Naive thymus-derived CD8-positive, alpha-beta T cell (primary cell): ENCODE measurements at regions not wholly inside any gene's neighbourhood (a gene's known extent, or its start where the extent isn't known, plus 50 kb on each side); places are given as distances from the start of the nearest gene placed in this dataset.
A peak's percentile ranks its signal among the peaks of the same experiment; 100 is the strongest.
"Not testable (repeated sequence)": the region's sequence is repeated elsewhere in the genome, so short reads cannot be mapped to it uniquely, and the experiment has no call there.

Experiments
- ATAC-seq, 2 donors: fragments of 150-1000 bp; cut with Tn5 transposase in 1 of 2; sonication (Bioruptor Pico), chemical (Tn5 transposase) in 1 of 2; 1 replicate in 1 of 2; 2 replicates in 1 of 2; pipeline ENCODE4 v1.10.0; 2021; ENCODE audit warnings: mild to moderate bottlenecking in 2 of 2, moderate library complexity in 2 of 2
- POLR2A ChIA-PET: fragments of 350-600 bp; sonication (Branson Sonifier 250); formaldehyde crosslinking; loops from one replicate; lab custom pipeline; 2021; ENCODE audit warnings: antibody characterized with exemption; lab: Charles Lee
- DNase-seq, 10 donors: peaks; one replicate each; pipeline versions ENCODE4 v3.0.0 to v3.0.0-alpha.2; 2020 to 2022
- H3K27ac Mint-ChIP-seq, 10 donors: one replicate each; pipeline ENCODE4 v1.8.0; 2020 to 2022; ENCODE audit warnings: mild to moderate bottlenecking in 10 of 10, mixed read lengths in 10 of 10, moderate library complexity in 4 of 10, inconsistent platforms in 1 of 10
- H3K27me3 Mint-ChIP-seq, 5 donors: one replicate each; pipeline ENCODE4 v1.8.0; 2021 to 2022; ENCODE audit warnings: mixed read lengths in 5 of 5
- H3K36me3 Mint-ChIP-seq, 3 donors: one replicate each; pipeline ENCODE4 v1.8.0; 2020 to 2022; ENCODE audit warnings: mixed read lengths in 3 of 3, mild to moderate bottlenecking in 2 of 3, inconsistent platforms in 1 of 3
- H3K4me1 Mint-ChIP-seq, 4 donors: one replicate each; pipeline ENCODE4 v1.8.0; 2021 to 2022; ENCODE audit warnings: mixed read lengths in 4 of 4
- H3K4me3 Mint-ChIP-seq, 10 donors: one replicate each; pipeline ENCODE4 v1.8.0; 2020 to 2022; ENCODE audit warnings: mild to moderate bottlenecking in 10 of 10, mixed read lengths in 10 of 10, moderate library complexity in 6 of 10, inconsistent platforms in 1 of 10
- H3K9me3 Mint-ChIP-seq, 9 donors: one replicate each; pipeline ENCODE4 v1.8.0; 2020 to 2022; ENCODE audit warnings: mixed read lengths in 9 of 9, mild to moderate bottlenecking in 3 of 9, inconsistent platforms in 1 of 9, moderate library complexity in 1 of 9

DNA sequence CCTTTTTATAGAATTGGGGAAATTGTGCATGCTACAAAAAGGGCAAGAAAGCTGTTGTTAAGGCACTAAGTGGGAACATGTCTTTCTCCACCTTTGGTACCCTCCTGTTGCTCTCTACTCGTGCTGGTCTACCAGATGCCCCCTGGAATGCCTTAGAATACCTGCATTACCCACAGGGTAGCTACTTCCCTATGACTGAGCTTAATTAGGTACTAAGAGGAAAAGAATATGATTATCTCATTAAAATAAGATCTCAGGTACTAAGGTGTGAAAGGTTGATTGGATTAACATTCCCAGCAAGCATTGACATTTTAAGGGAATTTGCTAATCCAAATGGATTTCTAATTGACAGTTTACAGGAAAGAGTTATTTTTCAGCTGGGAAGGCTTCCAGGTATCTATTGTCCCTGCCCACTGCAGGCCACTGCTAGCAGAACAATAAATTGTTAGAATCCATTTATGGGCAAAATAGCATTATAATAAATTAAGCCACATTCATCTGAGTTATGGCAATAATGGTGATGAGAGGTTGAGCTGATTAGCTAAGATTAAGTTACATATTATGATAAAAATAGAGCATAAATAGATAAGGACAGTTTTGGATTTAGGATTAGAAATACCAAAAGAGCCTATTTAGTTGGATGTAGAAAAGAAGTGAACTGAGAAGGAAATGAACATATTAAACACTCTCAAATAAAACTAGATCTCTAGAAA lies 67.8 kb upstream of the GRIP1 start:
- no peak overlapping the region for H3K4me3 Mint-ChIP-seq
- peaks cover 0 to 5% (median 0%) of the 10 kb centered on the region in 3 donors for H3K36me3 Mint-ChIP-seq
- H3K27me3 Mint-ChIP-seq = peaks cover 0 to 2% (median 0%) of the 10 kb centered on the region in 5 donors
- POLR2A ChIA-PET = interaction anchor here (0.6 to 1.5 kb wide), 2 partner anchors 18 to 643 kb away, joined by 4 to 5 read pairs; no protein-coding TSS in a partner anchor
- H3K4me1 Mint-ChIP-seq = peaks cover 12 to 27% (median 24%) of the 10 kb centered on the region in 4 donors
- no peak for DNase-seq
- no peak overlapping the region for H3K27ac Mint-ChIP-seq
- ATAC-seq = no peak
- peaks cover 0 to 13% (median 0%) of the 10 kb centered on the region in 9 donors for H3K9me3 Mint-ChIP-seq

DNA sequence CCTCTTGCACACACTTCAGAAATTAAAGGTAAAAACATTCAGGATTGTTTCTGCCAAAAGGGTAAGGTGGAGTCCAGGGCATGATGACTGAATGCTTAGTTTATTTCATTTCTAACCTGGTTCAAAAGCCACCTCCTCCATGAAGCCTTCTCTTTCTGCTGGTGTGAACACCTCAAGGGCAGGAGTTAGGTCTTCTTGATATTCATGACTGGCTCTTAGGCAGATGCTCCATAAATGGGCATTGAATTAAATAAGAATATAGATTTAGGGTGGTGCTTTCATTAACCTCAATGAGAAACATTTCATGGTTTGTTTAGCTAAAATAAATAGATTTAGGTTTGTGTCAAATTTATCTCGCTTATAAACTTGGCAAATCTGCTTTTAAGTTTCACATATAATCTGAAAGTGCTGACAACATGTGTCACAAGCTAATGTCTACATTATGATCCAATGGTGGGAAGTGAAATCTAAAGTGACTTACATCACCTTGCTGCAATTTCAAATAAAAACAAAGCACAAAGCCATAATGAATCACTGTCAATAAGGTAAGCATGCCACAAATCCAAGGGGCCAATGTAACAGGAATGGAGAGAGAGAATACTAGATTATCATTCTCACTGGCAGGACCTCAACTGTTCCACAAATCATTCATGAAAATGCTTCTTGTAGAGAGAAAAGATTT lies 72.7 kb upstream of the GRIP1 start:
- no peak for DNase-seq
- Mint-ChIP-seq H3K27ac (no peak overlapping the region), H3K4me1 (peaks cover 7 to 10% (median 9%) of the 10 kb centered on the region in 4 donors), H3K27me3 (peaks cover 0 to 3% (median 0%) of the 10 kb centered on the region in 5 donors), H3K4me3 (no peak overlapping the region), H3K9me3 (peaks cover 0 to 4% (median 0%) of the 10 kb centered on the region in 9 donors), H3K36me3 (no peaks in the 10 kb centered on the region)
- ATAC-seq = no peak
- POLR2A ChIA-PET = interaction anchor here (1.0 to 1.1 kb wide), 2 partner anchors 14 to 88 kb away, joined by 3 to 4 read pairs; no protein-coding TSS in a partner anchor

- ATAC-seq = no peak
- no peak overlapping the region for H3K4me3 Mint-ChIP-seq
- no peak for DNase-seq
- peaks cover 0 to 4% (median 0%) of the 10 kb centered on the region in 9 donors for H3K9me3 Mint-ChIP-seq
- H3K27ac Mint-ChIP-seq = no peak overlapping the region
- POLR2A ChIA-PET = interaction anchor here (0.6 kb wide), 1 partner anchor 38 kb away, joined by 5 read pairs; no protein-coding TSS in a partner anchor
- no peaks in the 10 kb centered on the region for H3K36me3 Mint-ChIP-seq
- peaks cover 8 to 10% (median 10%) of the 10 kb centered on the region in 4 donors for H3K4me1 Mint-ChIP-seq
- H3K27me3 Mint-ChIP-seq = peaks cover 0 to 3% (median 0%) of the 10 kb centered on the region in 5 donors
Measured at GRCh38 chr12:66753810-66754209, 74.9 kb upstream of the GRIP1 start.

DNA sequence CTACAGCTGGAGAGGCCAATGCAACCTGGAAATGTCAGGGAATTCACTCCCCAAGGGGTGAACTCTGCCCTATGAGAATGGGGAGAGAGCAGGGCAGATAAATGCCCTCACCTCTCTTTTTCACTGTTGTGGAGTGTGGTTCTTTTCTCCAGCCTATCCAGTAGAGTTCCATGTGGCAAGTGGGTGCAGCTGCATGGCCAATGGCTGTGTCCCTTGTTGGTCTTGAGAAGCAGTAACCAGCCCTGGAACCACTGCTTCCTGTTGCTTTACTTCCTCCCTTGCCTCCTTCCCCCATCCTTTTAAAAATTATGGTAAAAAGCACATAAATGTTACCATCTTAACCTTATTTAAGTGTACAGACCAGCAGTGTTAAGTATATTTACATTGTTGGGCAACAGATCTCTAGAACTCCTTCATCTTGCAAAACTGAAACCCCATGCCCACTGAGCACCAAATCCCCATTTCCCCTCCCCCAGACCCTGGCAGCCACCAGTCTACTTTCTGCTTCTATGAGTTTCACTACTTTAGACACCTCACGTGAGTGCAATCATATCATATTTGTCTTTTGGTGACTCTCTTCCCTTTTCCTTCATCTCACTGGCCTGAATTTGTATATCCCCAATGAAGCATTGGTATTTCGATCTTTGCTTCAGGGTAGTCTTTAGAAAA lies 77.0 kb upstream of the GRIP1 start:
- Mint-ChIP-seq H3K9me3 (peaks cover 0 to 6% (median 0%) of the 10 kb centered on the region in 9 donors), H3K4me3 (peak overlapping the region in 5 of 10 donors; percentile 2 to 30 (median 6)), H3K27me3 (peaks cover 0 to 3% (median 0%) of the 10 kb centered on the region in 5 donors), H3K27ac (peak overlapping the region in 2 of 10 donors; percentile 35 to 43), H3K4me1 (peaks cover 8 to 13% (median 11%) of the 10 kb centered on the region in 4 donors), H3K36me3 (no peaks in the 10 kb centered on the region)
- no peak for DNase-seq
- ATAC-seq = peak in 1 of 2 donors; percentile 53
- POLR2A ChIA-PET = interaction anchor here (1.0 kb wide), 1 partner anchor 13 kb away, joined by 3 read pairs; no protein-coding TSS in a partner anchor

- Mint-ChIP-seq H3K4me3 (no peak overlapping the region), H3K27me3 (peaks cover 0 to 2% (median 0%) of the 10 kb centered on the region in 5 donors), H3K36me3 (peaks cover 0 to 6% (median 0%) of the 10 kb centered on the region in 3 donors), H3K9me3 (peaks cover 0 to 6% (median 2%) of the 10 kb centered on the region in 9 donors), H3K27ac (peak overlapping the region in 1 of 10 donors; percentile 21), H3K4me1 (peaks cover 8 to 15% (median 12%) of the 10 kb centered on the region in 4 donors)
- DNase-seq (no peak), ATAC-seq (no peak)
- POLR2A ChIA-PET = no interaction called here
Measured at GRCh38 chr12:66756631-66757030, 77.8 kb upstream of the GRIP1 start.

DNA sequence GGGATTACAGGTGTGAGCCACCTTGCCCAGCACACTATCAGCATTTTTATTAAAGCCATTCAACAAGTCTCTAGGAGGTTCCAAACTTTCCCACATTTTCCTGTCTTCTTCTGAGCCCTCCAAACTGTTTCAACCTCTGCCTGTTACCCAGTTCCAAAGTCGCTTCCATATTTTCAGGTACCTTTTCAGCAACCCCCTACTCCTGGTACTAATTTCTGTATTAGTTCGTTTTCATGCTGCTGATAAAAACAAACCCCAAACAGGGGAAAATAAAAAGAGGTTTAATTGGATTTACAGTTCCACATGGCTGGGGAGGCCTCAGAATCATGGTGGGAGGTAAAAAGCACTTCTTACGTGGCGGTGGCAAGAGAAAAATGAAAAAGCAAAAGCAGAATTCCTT lies 81.2 kb upstream of the GRIP1 start:
- H3K9me3 Mint-ChIP-seq, H3K27me3 Mint-ChIP-seq, H3K36me3 Mint-ChIP-seq, DNase-seq, H3K27ac Mint-ChIP-seq, H3K4me3 Mint-ChIP-seq, ATAC-seq, POLR2A ChIA-PET: not testable (repeated sequence)
- peaks cover 16 to 28% (median 23%) of the 10 kb centered on the region in 4 donors for H3K4me1 Mint-ChIP-seq

GRCh38 chr12:66763467-66763866 lies 84.6 kb upstream of the GRIP1 start:
- DNase-seq (no peak), ATAC-seq (no peak)
- Mint-ChIP-seq H3K4me3 (no peak overlapping the region), H3K9me3 (peaks cover 0 to 6% (median 2%) of the 10 kb centered on the region in 9 donors), H3K36me3 (peaks cover 0 to 6% (median 0%) of the 10 kb centered on the region in 3 donors), H3K27ac (no peak overlapping the region), H3K27me3 (no peaks in the 10 kb centered on the region), H3K4me1 (peaks cover 32 to 47% (median 44%) of the 10 kb centered on the region in 4 donors)
- POLR2A ChIA-PET = no interaction called here

DNA sequence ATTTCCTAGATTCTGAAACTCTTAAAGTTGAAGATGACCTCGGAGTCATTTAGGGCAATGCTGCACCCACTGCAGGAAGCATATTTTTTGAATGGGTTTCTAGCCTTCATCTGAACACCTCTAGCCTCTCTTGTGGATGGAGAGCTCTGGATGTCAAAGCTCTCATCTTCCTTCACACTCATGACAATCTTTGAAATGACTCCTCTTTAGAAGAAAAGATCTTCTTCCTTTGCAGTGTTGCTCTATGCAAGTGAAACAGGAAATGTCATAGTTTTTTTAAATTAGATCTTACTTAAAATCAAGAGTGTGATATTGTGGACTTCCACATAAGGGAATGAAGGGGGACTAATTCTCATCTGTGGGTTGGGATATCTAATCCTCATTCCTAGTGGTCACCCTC lies 86.3 kb upstream of the GRIP1 start:
- POLR2A ChIA-PET = interaction anchor here (1.1 to 1.7 kb wide), 6 partner anchors 10 to 53 kb away, joined by 3 to 9 read pairs (median 4); no protein-coding TSS in a partner anchor
- H3K27me3 Mint-ChIP-seq = no peaks in the 10 kb centered on the region
- H3K9me3 Mint-ChIP-seq = peaks cover 0 to 6% (median 0%) of the 10 kb centered on the region in 9 donors
- H3K36me3 Mint-ChIP-seq = peaks cover 0 to 6% (median 0%) of the 10 kb centered on the region in 3 donors
- ATAC-seq = peak in 1 of 2 donors; percentile 65
- peaks cover 29 to 55% (median 50%) of the 10 kb centered on the region in 4 donors for H3K4me1 Mint-ChIP-seq
- peak overlapping the region; percentile 57 to 91 (median 84) for H3K27ac Mint-ChIP-seq
- peak in 1 of 10 donors; percentile 5 for DNase-seq
- H3K4me3 Mint-ChIP-seq = peak overlapping the region in 7 of 10 donors; percentile 13 to 65 (median 34)

- Mint-ChIP-seq H3K27me3 (no peaks in the 10 kb centered on the region), H3K36me3 (no peaks in the 10 kb centered on the region), H3K9me3 (no peaks in the 10 kb centered on the region), H3K4me1 (peaks cover 26 to 55% (median 50%) of the 10 kb centered on the region in 4 donors), H3K4me3 (peak overlapping the region in 9 of 10 donors; percentile 13 to 70 (median 54)), H3K27ac (peak overlapping the region; percentile 36 to 92 (median 73))
- POLR2A ChIA-PET = interaction anchor here (0.7 kb wide), 1 partner anchor 945 kb away, joined by 4 read pairs; no protein-coding TSS in a partner anchor
- DNase-seq (no peak), ATAC-seq (no peak)
Measured at GRCh38 chr12:66767536-66767935, 88.7 kb upstream of the GRIP1 start.

DNA sequence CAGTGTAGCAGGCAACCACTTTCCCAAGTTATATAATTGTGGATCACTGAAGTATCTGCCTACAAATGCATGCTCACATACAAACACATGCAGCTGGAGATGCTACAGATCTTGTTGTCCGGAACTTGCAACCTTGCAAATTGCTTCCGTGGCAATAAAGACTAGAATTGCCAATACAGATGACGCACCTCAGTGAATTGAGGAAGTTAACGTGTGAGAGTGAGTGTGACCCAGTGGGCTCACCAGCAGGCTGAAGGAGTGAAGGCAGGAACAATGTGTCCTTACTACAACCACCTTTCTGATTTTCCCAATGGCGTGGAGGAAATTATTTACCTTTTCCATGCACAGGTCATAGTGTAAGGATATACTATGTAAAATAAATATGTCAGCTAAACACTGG lies 89.4 kb upstream of the GRIP1 start:
- no peaks in the 10 kb centered on the region for H3K27me3 Mint-ChIP-seq
- POLR2A ChIA-PET = interaction anchor here (0.7 kb wide), 1 partner anchor 22 kb away, joined by 3 read pairs; no protein-coding TSS in a partner anchor
- peaks cover 23 to 58% (median 49%) of the 10 kb centered on the region in 4 donors for H3K4me1 Mint-ChIP-seq
- no peaks in the 10 kb centered on the region for H3K36me3 Mint-ChIP-seq
- DNase-seq = no peak
- no peaks in the 10 kb centered on the region for H3K9me3 Mint-ChIP-seq
- no peak overlapping the region for H3K4me3 Mint-ChIP-seq
- H3K27ac Mint-ChIP-seq = peak overlapping the region in 3 of 10 donors; percentile 20 to 62 (median 57)
- no peak for ATAC-seq

GRCh38 chr12:66774929-66775328 lies 96.1 kb upstream of the GRIP1 start:
- DNase-seq (no peak), ATAC-seq (no peak)
- Mint-ChIP-seq H3K27ac (peak overlapping the region in 8 of 10 donors; percentile 1 to 77 (median 51)), H3K9me3 (peaks cover 0 to 2% (median 0%) of the 10 kb centered on the region in 9 donors), H3K4me3 (peak overlapping the region in 4 of 10 donors; percentile 8 to 30 (median 22)), H3K36me3 (no peaks in the 10 kb centered on the region), H3K4me1 (peaks cover 25 to 59% (median 48%) of the 10 kb centered on the region in 4 donors), H3K27me3 (no peaks in the 10 kb centered on the region)
- POLR2A ChIA-PET = interaction anchor here (1.6 kb wide), 2 partner anchors 9 to 66 kb away, joined by 4 read pairs; no protein-coding TSS in a partner anchor
